T-cell (primary cell): ENCODE measurements at regions not wholly inside any gene's neighbourhood (a gene's known extent, or its start where the extent isn't known, plus 50 kb on each side); places are given as distances from the start of the nearest gene placed in this dataset.

ENCODE experiments used
- ATAC-seq, 4 experiments: fragments of 200-7000 bp in 3 of 4; fragments of 150-1000 bp in 1 of 4; cut with Tn5 transposase; replicated peaks in 1 of 4; 1 replicate in 3 of 4; 2 replicates in 1 of 4; pipeline ENCODE4 v1.10.0; 2021; ENCODE audit warnings: moderate library complexity in 3 of 4, mild to moderate bottlenecking in 2 of 4, moderate number of reproducible peaks in 1 of 4
- CTCF ChIA-PET, 2 donors: fragments of 300-600 bp; sonication (Branson Sonifier 250); formaldehyde crosslinking; loops; one replicate each; lab custom pipeline; 2022; ENCODE audit warnings: antibody characterized with exemption in 2 of 2; lab: Charles Lee
- POLR2A ChIA-PET, 2 donors: fragments of 300-600 bp; sonication (Branson Sonifier 250); formaldehyde crosslinking; loops; one replicate each; lab custom pipeline; 2022; ENCODE audit warnings: antibody characterized with exemption in 2 of 2; lab: Charles Lee
- DNase-seq, 35 experiments: peaks; one replicate each; pipeline versions ENCODE4 v3.0.0 to v3.0.0-alpha.2; 2013 to 2023
- H3K27ac ChIP-seq: one replicate; pipeline ENCODE4 v1.5.1; 2013; ENCODE audit warnings: low read length
- H3K27me3 ChIP-seq, 2 experiments: replicated peaks in 1 of 2; 1 replicate in 1 of 2; 2 replicates in 1 of 2; pipeline versions ENCODE4 v1.6.1 to v1.7.0; 2013; ENCODE audit warnings: low read length in 1 of 2, mixed read lengths in 1 of 2; ENCODE audit not compliant: control insufficient read depth in 2 of 2, insufficient read depth in 2 of 2; ENCODE audit errors: extremely low read depth in 1 of 2
- H3K36me3 ChIP-seq, 2 donors: 1 replicate in 1 of 2; 2 replicates in 1 of 2; pipeline versions ENCODE4 v1.6.1 to v1.7.0; 2013; ENCODE audit warnings: low read length in 1 of 2; ENCODE audit not compliant: control insufficient read depth in 2 of 2, insufficient read depth in 1 of 2; ENCODE audit errors: extremely low read depth in 1 of 2
- H3K4me1 ChIP-seq, 2 experiments: 1 replicate in 1 of 2; 2 replicates in 1 of 2; pipeline versions ENCODE4 v1.6.1 to v1.7.0; 2013; ENCODE audit warnings: low read length in 2 of 2, mixed read lengths in 1 of 2; ENCODE audit not compliant: insufficient read depth in 2 of 2, control insufficient read depth in 1 of 2; ENCODE audit errors: extremely low read depth in 1 of 2
- H3K4me3 ChIP-seq, 2 donors: 1 replicate in 1 of 2; 2 replicates in 1 of 2; pipeline versions ENCODE4 v1.5.1 to v1.7.0; 2013; ENCODE audit warnings: mild to moderate bottlenecking in 2 of 2, low read length in 1 of 2, moderate library complexity in 1 of 2; ENCODE audit not compliant: control insufficient read depth in 1 of 2; ENCODE audit errors: extremely low read depth in 1 of 2
- H3K9me3 ChIP-seq: 2 replicates; pipeline ENCODE4 v1.7.0; 2013
- H3K27ac Mint-ChIP-seq, 2 donors: one replicate each; pipeline ENCODE4 v1.8.0; 2020 to 2021; ENCODE audit warnings: mild to moderate bottlenecking in 2 of 2, mixed read lengths in 2 of 2
- H3K27me3 Mint-ChIP-seq, 2 donors: one replicate each; pipeline ENCODE4 v1.8.0; 2021 to 2022; ENCODE audit warnings: mixed read lengths in 2 of 2
- H3K36me3 Mint-ChIP-seq: one replicate; pipeline ENCODE4 v1.8.0; 2021; ENCODE audit warnings: mixed read lengths
- H3K4me1 Mint-ChIP-seq, 3 donors: one replicate each; pipeline ENCODE4 v1.8.0; 2020 to 2022; ENCODE audit warnings: mixed read lengths in 3 of 3, mild to moderate bottlenecking in 1 of 3
- H3K4me3 Mint-ChIP-seq, 3 donors: one replicate each; pipeline ENCODE4 v1.8.0; 2020 to 2022; ENCODE audit warnings: mild to moderate bottlenecking in 3 of 3, mixed read lengths in 3 of 3, moderate library complexity in 3 of 3
- H3K9me3 Mint-ChIP-seq, 3 donors: one replicate each; pipeline ENCODE4 v1.8.0; 2020 to 2022; ENCODE audit warnings: mixed read lengths in 3 of 3
- WGBS: methylation state at CpG from one replicate; pipeline ENCODE4 v1.1.5; 2013; ENCODE audit warnings: missing lambda C conversion rate; ENCODE audit not compliant: insufficient coverage; 5-methylcytosine and 5-hydroxymethylcytosine counted together

- H3K4me1 ChIP-seq = no peaks in the 10 kb centered on the region
- H3K27ac Mint-ChIP-seq = no peak overlapping the region
- H3K36me3 Mint-ChIP-seq = no peaks in the 10 kb centered on the region
- ChIA-PET POLR2A (no interaction called here), CTCF (no interaction called here)
- H3K27me3 Mint-ChIP-seq = peaks cover 0 to 3% of the 10 kb centered on the region in 2 donors
- no peak overlapping the region for H3K4me3 ChIP-seq
- H3K4me3 Mint-ChIP-seq = no peak overlapping the region
- WGBS = no CpG with 5 or more reads among the region's 6 CpGs
- H3K9me3 ChIP-seq = no peaks in the 10 kb centered on the region
- H3K27ac ChIP-seq = no peak overlapping the region
- peaks cover 0 to 5% (median 4%) of the 10 kb centered on the region in 3 donors for H3K4me1 Mint-ChIP-seq
- H3K27me3 ChIP-seq = no peaks in the 10 kb centered on the region
- DNase-seq (no peak), ATAC-seq (no peak)
- H3K9me3 Mint-ChIP-seq = peaks cover 0 to 6% (median 0%) of the 10 kb centered on the region in 3 donors
- H3K36me3 ChIP-seq = no peaks in the 10 kb centered on the region
These were observed 339.9 kb upstream of the KCNH8 start for GRCh38 chr3:18808429-18808828.

GRCh38 chr3:18807593-18807992, 340.7 kb upstream of the KCNH8 start:
- no peak overlapping the region for H3K4me3 ChIP-seq
- no peaks in the 10 kb centered on the region for H3K27me3 ChIP-seq
- no peak for ATAC-seq
- H3K27ac ChIP-seq = no peak overlapping the region
- no peak for DNase-seq
- POLR2A ChIA-PET = no interaction called here
- CTCF ChIA-PET = interaction anchor here in 1 of 2 donors (0.6 kb wide), 1 partner anchor 763 kb away, joined by 3 read pairs; no protein-coding TSS in a partner anchor
- Mint-ChIP-seq H3K4me3 (no peak overlapping the region), H3K36me3 (no peaks in the 10 kb centered on the region), H3K27me3 (peaks cover 0 to 3% of the 10 kb centered on the region in 2 donors), H3K9me3 (peaks cover 0 to under 1% (median 0%) of the 10 kb centered on the region in 3 donors), H3K4me1 (peaks cover 0 to 5% (median 4%) of the 10 kb centered on the region in 3 donors), H3K27ac (no peak overlapping the region)
- no peaks in the 10 kb centered on the region for H3K4me1 ChIP-seq
- H3K36me3 ChIP-seq = no peaks in the 10 kb centered on the region
- 63% methylated on average over 1 of the region's 3 CpGs for WGBS
- H3K9me3 ChIP-seq = no peaks in the 10 kb centered on the region

GRCh38 chr3:18806633-18807032, 341.7 kb upstream of the KCNH8 start:
- Mint-ChIP-seq H3K36me3 (no peaks in the 10 kb centered on the region), H3K27ac (no peak overlapping the region), H3K4me1 (peaks cover 0 to 5% (median 4%) of the 10 kb centered on the region in 3 donors), H3K4me3 (no peak overlapping the region), H3K9me3 (no peaks in the 10 kb centered on the region), H3K27me3 (peaks cover 0 to 3% of the 10 kb centered on the region in 2 donors)
- no peaks in the 10 kb centered on the region for H3K27me3 ChIP-seq
- CTCF ChIA-PET = no interaction called here
- POLR2A ChIA-PET = no interaction called here
- no peaks in the 10 kb centered on the region for H3K4me1 ChIP-seq
- 100% methylated on average over 1 of the region's 5 CpGs for WGBS
- DNase-seq (no peak), ATAC-seq (no peak)
- H3K4me3 ChIP-seq = no peak overlapping the region
- no peak overlapping the region for H3K27ac ChIP-seq
- no peaks in the 10 kb centered on the region for H3K36me3 ChIP-seq
- H3K9me3 ChIP-seq = no peaks in the 10 kb centered on the region

GRCh38 chr3:18797378-18797777, 350.9 kb upstream of the KCNH8 start:
- ChIA-PET POLR2A (no interaction called here), CTCF (no interaction called here)
- H3K4me3 Mint-ChIP-seq = no peak overlapping the region
- H3K36me3 Mint-ChIP-seq = no peaks in the 10 kb centered on the region
- Histone ChIP-seq H3K4me3 (no peak overlapping the region), H3K4me1 (no peaks in the 10 kb centered on the region), H3K9me3 (no peaks in the 10 kb centered on the region), H3K27ac (no peak overlapping the region), H3K36me3 (no peaks in the 10 kb centered on the region), H3K27me3 (no peaks in the 10 kb centered on the region)
- ATAC-seq (no peak), DNase-seq (no peak)
- H3K27ac Mint-ChIP-seq = no peak overlapping the region
- no peaks in the 10 kb centered on the region for H3K9me3 Mint-ChIP-seq
- H3K4me1 Mint-ChIP-seq = peaks cover 0 to 6% (median 4%) of the 10 kb centered on the region in 3 donors
- WGBS = no CpG with 5 or more reads among the region's 3 CpGs
- no peaks in the 10 kb centered on the region for H3K27me3 Mint-ChIP-seq

DNA sequence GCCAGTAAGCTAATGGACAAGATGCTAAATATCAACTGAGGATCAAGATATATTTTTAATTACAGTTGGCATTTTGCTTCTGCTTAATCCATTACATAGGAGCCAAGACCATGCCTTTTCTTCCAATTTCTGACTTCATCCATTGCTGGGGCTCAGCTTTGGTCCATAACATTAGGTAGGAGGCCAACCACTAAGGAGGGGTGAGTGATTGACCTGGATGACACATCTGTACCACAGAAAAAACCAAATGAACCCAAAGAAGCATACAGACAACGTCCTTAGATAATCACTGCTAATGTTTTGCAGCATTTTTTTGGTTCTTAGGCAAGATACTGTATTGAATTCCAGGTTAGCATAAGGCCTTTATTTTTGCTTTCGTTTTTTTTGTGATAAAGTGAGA, 353.2 kb upstream of the KCNH8 start:
- ATAC-seq = no peak
- Histone ChIP-seq H3K36me3 (no peaks in the 10 kb centered on the region), H3K4me1 (no peaks in the 10 kb centered on the region), H3K4me3 (no peak overlapping the region), H3K27me3 (no peaks in the 10 kb centered on the region), H3K27ac (no peak overlapping the region), H3K9me3 (no peaks in the 10 kb centered on the region)
- Mint-ChIP-seq H3K4me1 (peaks cover 0 to 18% (median 4%) of the 10 kb centered on the region in 3 donors), H3K36me3 (no peaks in the 10 kb centered on the region), H3K4me3 (no peak overlapping the region), H3K27ac (no peak overlapping the region), H3K9me3 (no peaks in the 10 kb centered on the region), H3K27me3 (no peaks in the 10 kb centered on the region)
- no peak for DNase-seq
- ChIA-PET POLR2A (no interaction called here), CTCF (no interaction called here)
- WGBS = no CpG with 5 or more reads among the region's 2 CpGs

DNA sequence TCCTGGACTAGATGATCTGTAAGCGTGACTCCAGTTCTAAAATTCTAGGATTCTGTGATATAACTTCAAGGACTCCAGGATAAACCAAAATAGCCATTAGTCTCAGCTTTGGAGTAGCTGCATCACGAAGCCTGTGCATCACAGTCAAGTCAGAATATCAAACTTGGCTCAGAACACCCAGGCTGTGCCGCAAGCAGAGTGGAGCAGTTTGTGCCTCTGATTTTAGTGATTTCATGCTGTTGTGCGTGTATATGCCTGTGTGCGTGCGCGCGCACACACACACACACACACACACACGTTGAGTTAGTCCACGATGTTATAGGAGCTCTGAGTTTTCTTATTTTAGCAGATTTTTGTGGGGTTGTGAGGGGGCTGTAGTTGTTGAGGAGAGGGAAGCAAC, 356.6 kb upstream of the KCNH8 start:
- no peaks in the 10 kb centered on the region for H3K27me3 ChIP-seq
- peak overlapping the region in 2 of 3 donors; percentile 21 to 37 for H3K4me3 Mint-ChIP-seq
- H3K27me3 Mint-ChIP-seq = no peaks in the 10 kb centered on the region
- H3K4me3 ChIP-seq = no peak overlapping the region
- no peaks in the 10 kb centered on the region for H3K4me1 ChIP-seq
- peaks cover 0 to 5% (median 0%) of the 10 kb centered on the region in 3 donors for H3K9me3 Mint-ChIP-seq
- no peak overlapping the region for H3K27ac ChIP-seq
- peaks cover 0 to 17% (median 3%) of the 10 kb centered on the region in 3 donors for H3K4me1 Mint-ChIP-seq
- no peak overlapping the region for H3K27ac Mint-ChIP-seq
- no peaks in the 10 kb centered on the region for H3K9me3 ChIP-seq
- DNase-seq (no peak), ATAC-seq (no peak)
- H3K36me3 Mint-ChIP-seq = no peaks in the 10 kb centered on the region
- CTCF ChIA-PET = interaction anchor here in 1 of 2 donors (0.6 kb wide), 1 partner anchor 1362 kb away, joined by 3 read pairs; no protein-coding TSS in a partner anchor
- 100% methylated on average over 1 of the region's 10 CpGs for WGBS
- POLR2A ChIA-PET = no interaction called here
- H3K36me3 ChIP-seq = no peaks in the 10 kb centered on the region

- Histone ChIP-seq H3K9me3 (no peaks in the 10 kb centered on the region), H3K4me1 (no peaks in the 10 kb centered on the region), H3K4me3 (no peak overlapping the region), H3K27me3 (no peaks in the 10 kb centered on the region), H3K36me3 (no peaks in the 10 kb centered on the region), H3K27ac (no peak overlapping the region)
- peaks cover 0 to 5% (median 0%) of the 10 kb centered on the region in 3 donors for H3K9me3 Mint-ChIP-seq
- CTCF ChIA-PET = interaction anchor here in 1 of 2 donors (0.7 kb wide), 1 partner anchor 15 kb away, joined by 4 read pairs; no protein-coding TSS in a partner anchor
- DNase-seq (no peak), ATAC-seq (no peak)
- H3K4me3 Mint-ChIP-seq = peak overlapping the region in 2 of 3 donors; percentile 21 to 37
- no peaks in the 10 kb centered on the region for H3K36me3 Mint-ChIP-seq
- 73% methylated on average over 5 of the region's 8 CpGs for WGBS
- H3K27ac Mint-ChIP-seq = no peak overlapping the region
- POLR2A ChIA-PET = no interaction called here
- H3K4me1 Mint-ChIP-seq = peaks cover 0 to 20% (median 2%) of the 10 kb centered on the region in 3 donors
- no peaks in the 10 kb centered on the region for H3K27me3 Mint-ChIP-seq
These were observed 357.1 kb upstream of the KCNH8 start for GRCh38 chr3:18791182-18791581.
